Skin epidermis (tissue), 12 donors: ENCODE measurements at regions not wholly inside any gene's neighbourhood (a gene's known extent, or its start where the extent isn't known, plus 50 kb on each side); places are given as distances from the start of the nearest gene placed in this dataset.

ENCODE experiments used
- H3K27ac ChIP-seq, 21 experiments: fragments of 200-600 bp; sonication (generic) in 11 of 21; one replicate each; pipeline ENCODE4 v1.5.0; 2020; ENCODE audit warnings: mild to moderate bottlenecking in 3 of 21, inconsistent platforms in 2 of 21, moderate library complexity in 2 of 21
- H3K4me3 ChIP-seq, 7 experiments: fragments of 200-600 bp; sonication (generic) in 2 of 7; one replicate each; pipeline ENCODE4 v1.5.0; 2020; ENCODE audit warnings: inconsistent platforms in 2 of 7, mild to moderate bottlenecking in 2 of 7, moderate library complexity in 1 of 7

DNA sequence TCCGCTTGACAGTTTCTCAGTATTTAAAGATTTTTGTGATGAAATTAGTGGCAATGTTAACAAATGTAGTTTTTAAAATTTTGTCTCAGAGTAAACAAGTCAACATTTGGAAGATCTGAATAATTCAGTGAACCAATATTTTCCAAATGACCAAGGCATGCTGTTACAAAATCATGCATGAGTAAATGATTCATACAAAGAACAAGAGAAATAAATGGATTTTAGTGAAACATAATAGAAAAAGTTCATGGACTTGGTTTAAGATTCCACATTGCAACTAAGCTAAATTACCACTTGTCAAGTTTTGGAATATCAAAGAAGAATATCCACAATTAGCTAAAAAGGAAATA, 125.7 kb upstream of the SNX19 start:
- H3K27ac ChIP-seq: peak overlapping the region in 5 of 21 experiments; percentile 20 to 65 (median 33)
- H3K4me3 ChIP-seq: no peak overlapping the region

- Histone ChIP-seq H3K4me3 (no peak overlapping the region), H3K27ac (no peak overlapping the region)
These were observed 127.0 kb upstream of the SNX19 start for GRCh38 chr11:131043251-131043650.

GRCh38 chr11:131044851-131045250, 128.6 kb upstream of the SNX19 start:
- no peak overlapping the region for H3K27ac ChIP-seq
- H3K4me3 ChIP-seq: no peak overlapping the region

DNA sequence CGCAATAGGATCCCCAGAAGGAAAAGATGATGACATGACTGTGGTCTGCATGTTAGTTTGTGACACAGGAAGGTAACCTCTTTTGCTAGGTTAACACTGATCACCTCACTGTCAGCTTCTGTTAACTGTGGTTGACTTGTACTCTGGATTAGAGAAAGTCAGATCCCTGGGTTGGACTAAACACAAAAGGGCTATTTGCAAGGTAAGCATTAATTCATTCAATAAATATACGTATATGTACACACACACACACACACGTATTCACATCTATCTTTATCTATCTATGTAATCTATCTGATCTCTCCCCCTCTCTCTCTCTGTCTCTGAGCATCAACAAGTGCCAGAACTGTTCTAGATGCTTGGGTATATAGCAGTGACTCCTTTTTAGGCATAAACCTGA, 136.1 kb upstream of the SNX19 start:
- Histone ChIP-seq H3K4me3 (no peak overlapping the region), H3K27ac (no peak overlapping the region)

- H3K27ac ChIP-seq: no peak overlapping the region
- H3K4me3 ChIP-seq: no peak overlapping the region
These were observed 139.8 kb upstream of the SNX19 start for GRCh38 chr11:131056036-131056435.

GRCh38 chr11:131063638-131064037, 147.4 kb upstream of the SNX19 start:
- no peak overlapping the region for H3K4me3 ChIP-seq
- H3K27ac ChIP-seq: no peak overlapping the region

DNA sequence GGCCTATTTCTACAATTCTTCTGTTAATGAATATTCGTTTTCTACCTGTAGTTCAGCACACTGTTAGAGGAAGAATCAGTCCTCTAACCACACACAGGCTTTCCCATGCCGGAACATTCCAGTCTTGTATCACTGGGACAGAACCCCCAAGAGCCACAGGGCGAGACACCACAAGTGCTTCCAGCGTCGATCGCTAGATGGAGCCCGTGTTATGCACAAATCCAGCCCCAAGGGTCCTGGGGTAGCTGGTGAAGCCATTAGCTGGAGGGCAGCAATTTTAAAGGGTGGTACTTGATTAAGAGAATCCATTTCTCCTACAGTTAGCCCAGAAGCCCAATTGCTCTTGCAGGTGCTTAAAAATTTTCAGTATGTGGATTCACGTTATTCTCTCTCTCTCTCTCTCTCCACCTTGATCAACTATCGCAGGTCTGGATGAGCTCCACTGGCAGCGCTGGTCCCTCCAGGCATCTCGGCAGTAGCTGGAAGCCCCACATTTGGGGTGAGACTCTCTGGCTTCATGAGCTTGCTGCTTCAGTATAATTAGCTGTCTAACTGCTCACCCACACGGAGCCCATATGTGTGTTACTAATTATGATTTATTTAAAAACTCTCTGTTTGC, 148.2 kb upstream of the SNX19 start:
- Histone ChIP-seq H3K27ac (no peak overlapping the region), H3K4me3 (no peak overlapping the region)

DNA sequence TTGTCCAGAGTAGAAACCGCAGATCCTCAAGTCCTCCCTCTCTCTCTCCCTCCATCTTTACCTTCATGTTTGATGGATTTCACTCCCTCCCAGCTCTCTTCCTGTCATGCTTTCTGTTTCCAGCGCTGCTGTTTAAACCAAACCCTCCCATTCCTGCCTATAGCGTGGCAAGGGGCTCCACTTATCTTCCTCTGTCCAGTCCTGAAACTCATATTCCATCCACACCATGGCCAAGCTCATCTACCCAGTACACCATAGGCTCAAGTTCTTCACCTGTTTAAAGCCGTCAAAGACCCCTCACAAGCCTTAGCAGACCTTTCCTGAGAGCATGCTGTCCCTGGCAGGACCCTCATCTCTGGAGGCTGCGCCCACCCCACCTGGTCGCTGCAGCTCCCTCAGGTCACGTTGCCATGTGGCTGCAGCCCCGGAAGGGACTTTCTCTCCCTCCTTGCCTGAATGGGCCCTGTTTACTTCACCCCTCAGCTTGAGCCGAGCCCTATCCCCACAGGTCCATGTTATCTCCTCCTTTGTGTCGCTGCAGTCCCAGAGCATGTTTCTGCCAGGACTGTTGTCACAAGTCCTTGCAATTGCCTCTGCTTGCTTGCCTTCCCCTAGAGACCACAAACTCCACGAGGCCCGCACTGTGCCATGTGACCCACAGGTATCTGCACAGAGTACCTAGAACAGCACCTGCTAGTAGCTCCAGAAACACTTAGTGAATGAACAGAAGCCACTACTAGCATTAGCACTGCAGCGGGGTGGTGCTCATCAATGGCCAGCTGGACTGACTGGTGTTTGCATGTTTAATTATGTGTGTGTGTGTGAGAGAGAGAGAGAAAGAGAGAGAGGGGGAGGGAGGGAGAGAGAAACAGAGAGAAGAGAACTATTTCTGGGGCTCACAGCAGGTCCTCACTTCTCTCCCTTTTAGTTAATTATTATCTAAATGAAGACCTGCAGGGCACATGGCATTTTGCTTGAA, 149.4 kb upstream of the SNX19 start:
- H3K4me3 ChIP-seq: no peak overlapping the region
- no peak overlapping the region for H3K27ac ChIP-seq

GRCh38 chr11:131066551-131066950, 150.3 kb upstream of the SNX19 start:
- H3K4me3 ChIP-seq: no peak overlapping the region
- H3K27ac ChIP-seq: no peak overlapping the region

- Histone ChIP-seq H3K4me3 (no peak overlapping the region), H3K27ac (no peak overlapping the region)
These were observed 154.1 kb upstream of the SNX19 start for GRCh38 chr11:131070365-131070764.

DNA sequence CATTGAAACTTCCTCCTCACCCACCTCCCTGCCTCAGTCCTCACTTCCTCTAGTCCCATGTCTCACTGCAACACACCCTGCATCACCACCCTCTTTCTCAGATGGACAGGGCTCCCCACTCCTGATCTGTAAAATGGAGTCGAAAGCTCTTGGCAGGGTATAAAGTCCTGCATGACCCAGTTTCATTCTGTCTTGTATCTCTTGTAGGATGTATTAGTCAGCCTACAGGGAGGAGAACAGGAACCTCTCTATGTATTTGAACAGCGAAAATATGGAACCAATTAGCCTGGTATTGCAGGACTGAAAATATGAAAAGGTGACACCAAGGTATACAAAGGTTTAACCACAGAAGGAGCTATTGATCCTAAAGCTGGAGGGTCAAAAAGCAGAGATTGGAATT, 156.9 kb upstream of the SNX19 start:
- H3K27ac ChIP-seq: no peak overlapping the region
- H3K4me3 ChIP-seq: no peak overlapping the region

GRCh38 chr11:131074573-131074972, 158.3 kb upstream of the SNX19 start:
- no peak overlapping the region for H3K27ac ChIP-seq
- no peak overlapping the region for H3K4me3 ChIP-seq

DNA sequence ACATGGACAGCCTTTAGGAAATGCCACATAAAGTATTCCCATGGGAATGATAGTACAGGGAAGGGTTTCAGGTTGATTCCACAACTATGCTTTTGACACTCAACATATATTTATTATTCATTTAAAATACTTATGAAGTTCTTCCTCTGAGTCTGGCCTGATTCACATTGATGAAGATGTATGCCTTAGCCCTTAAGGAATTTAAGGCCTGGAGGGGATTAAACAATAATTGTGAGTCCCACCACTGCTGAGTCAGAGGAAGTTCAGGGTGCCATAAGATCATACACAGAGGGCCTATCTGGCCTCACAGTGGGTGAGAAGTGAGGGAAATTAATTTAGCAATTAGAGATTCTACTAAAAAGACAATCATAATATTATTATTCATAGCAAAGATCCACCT, 161.1 kb upstream of the SNX19 start:
- Histone ChIP-seq H3K4me3 (no peak overlapping the region), H3K27ac (no peak overlapping the region)

DNA sequence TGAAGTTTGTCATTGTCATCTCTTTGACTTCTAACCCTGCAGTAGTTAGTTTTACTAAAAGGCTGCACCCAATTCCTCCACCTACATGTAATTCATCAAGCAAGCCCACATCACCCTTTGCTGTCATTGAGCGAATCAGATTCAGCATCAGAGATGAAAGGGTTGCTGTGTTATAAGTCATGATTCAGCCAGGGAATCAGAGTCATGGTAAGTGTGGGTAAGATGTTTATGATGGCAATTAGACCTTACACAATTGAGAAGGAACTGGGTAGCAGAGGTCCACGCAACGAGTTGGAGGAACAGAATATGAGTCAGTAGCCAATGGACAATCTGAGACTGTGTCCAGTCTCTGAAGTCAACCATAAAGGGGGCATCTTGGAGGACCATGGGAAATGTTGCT, 162.8 kb upstream of the SNX19 start:
- H3K4me3 ChIP-seq: no peak overlapping the region
- H3K27ac ChIP-seq: no peak overlapping the region

DNA sequence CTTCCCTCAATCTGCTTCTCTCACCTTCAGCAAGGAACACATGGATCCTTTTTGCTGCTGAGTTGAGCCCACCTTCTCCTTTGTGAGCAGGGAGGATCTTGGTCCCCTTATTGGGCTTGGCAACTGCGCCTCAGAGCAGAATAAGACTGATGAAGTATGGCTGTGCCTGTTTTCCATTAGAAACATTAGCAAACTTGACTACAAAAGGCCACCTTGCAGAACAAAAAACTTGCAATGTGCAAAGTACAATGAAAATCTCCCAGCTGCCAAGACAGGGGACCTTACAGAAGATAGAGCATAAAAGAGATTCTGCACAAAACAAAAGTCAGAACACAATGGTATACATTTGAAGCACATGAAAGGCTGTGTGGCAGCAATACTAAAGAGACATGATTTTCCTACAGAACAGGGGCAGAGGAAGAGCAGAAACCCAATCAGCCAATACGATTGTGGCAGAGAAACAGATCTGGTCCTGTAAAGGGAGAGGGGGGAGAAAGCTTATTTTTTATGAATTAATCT, 173.5 kb upstream of the SNX19 start:
- no peak overlapping the region for H3K4me3 ChIP-seq
- H3K27ac ChIP-seq: no peak overlapping the region

DNA sequence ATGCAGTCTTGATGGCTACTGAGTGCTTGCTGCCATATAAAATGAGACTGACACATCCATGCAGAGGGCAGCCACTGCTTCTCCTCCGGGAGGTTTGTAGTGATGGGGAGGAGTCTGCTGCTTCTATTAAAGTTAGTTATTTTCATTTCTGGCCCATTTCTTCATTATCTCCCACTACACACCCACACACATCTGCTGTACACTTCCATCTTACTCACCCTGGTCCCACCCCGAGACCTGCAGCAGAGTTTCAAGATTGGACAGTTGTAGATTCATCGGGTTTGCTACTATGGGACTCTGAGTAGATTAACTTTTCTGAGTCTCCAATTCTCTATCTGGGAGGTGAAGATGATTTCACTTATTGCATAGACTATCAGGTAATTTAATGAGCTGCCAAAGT, 176.2 kb upstream of the SNX19 start:
- no peak overlapping the region for H3K27ac ChIP-seq

DNA sequence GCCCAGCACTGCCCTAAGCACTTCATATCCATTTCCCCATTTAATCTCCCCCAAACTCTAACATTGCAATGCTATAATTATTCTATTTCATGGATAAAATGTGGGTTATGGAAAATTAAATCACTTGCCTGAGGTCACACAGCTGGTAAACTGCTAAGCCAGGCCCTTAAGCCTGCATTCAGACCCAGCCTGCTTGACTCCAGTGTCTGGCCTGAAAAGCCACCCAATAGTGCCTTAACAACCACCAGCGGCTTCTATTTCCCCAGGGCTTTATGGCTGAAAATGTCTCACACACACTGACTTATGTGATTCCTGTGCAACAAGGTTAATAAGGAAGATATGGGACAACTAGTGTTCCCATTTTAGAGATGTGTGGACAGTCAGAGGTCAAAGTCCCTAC, 178.5 kb upstream of the SNX19 start:
- Histone ChIP-seq H3K4me3 (no peak overlapping the region), H3K27ac (no peak overlapping the region)

More for the DNA sequence above, 176.2 kb upstream of the SNX19 start:
- no peak overlapping the region for H3K4me3 ChIP-seq

GRCh38 chr11:131095511-131096185, 179.4 kb upstream of the SNX19 start:
- Histone ChIP-seq H3K4me3 (no peak overlapping the region), H3K27ac (no peak overlapping the region)

- no peak overlapping the region for H3K27ac ChIP-seq
These were observed 182.7 kb upstream of the SNX19 start for GRCh38 chr11:131099013-131099412.

GRCh38 chr11:131099746-131100145, 183.5 kb upstream of the SNX19 start:
- Histone ChIP-seq H3K27ac (no peak overlapping the region), H3K4me3 (no peak overlapping the region)

More at GRCh38 chr11:131099013-131099412, 182.7 kb upstream of the SNX19 start:
- no peak overlapping the region for H3K4me3 ChIP-seq

DNA sequence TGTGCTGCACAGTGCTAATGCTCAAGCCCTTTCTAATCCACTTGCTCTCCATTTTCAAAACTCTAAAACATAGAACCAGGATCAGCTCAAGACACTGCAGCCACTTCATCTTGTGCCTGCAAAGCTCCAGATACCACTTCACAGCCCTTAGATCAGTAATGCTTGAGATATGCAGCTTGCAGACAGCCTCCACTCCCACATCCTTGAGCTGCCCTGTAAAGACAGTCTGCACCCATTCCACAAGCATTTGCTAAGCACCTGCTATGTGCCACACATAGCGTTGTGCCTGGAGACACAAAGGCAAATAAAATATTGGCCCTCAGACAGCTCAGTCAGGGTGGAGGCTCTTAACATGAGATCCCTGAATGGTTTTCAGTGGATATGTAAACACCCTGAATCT, 192.5 kb upstream of the SNX19 start:
- H3K27ac ChIP-seq: no peak overlapping the region
- no peak overlapping the region for H3K4me3 ChIP-seq
